NCI-H2029 (cell line): ENCODE measurements at regions not wholly inside any gene's neighbourhood (a gene's known extent, or its start where the extent isn't known, plus 50 kb on each side); places are given as distances from the start of the nearest gene placed in this dataset.
"Not testable (repeated sequence)": the region's sequence is repeated elsewhere in the genome, so short reads cannot be mapped to it uniquely, and the experiment has no call there.

Source experiments
- DNase-seq: peaks from one replicate; lab custom pipeline; 2025; lab: John Stamatoyannopoulos, UW

- peak; percentile 57 for DNase-seq
These were observed 257.5 kb upstream of the SLC7A11 start for GRCh38 chr4:138499627-138500026.

DNA sequence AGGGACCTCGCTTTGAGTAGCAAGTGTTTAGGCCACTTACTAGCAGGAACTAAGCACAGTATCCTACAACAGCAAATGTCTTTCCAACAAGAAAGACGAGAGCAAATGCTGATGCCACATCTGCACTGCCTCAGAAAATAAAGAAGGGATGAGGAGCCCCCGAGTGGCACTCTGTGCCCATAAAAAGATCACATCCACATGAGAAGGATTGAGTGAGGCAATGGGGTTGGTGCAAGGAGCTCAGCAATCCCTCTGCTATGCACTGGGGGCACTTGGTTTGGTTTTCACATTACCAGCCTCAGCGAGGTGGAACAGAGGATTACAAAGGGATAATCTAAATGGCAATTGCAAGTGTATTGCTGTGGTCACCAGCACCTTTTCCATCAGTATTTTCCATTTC lies 252.8 kb upstream of the SLC7A11 start:
- no peak for DNase-seq

DNA sequence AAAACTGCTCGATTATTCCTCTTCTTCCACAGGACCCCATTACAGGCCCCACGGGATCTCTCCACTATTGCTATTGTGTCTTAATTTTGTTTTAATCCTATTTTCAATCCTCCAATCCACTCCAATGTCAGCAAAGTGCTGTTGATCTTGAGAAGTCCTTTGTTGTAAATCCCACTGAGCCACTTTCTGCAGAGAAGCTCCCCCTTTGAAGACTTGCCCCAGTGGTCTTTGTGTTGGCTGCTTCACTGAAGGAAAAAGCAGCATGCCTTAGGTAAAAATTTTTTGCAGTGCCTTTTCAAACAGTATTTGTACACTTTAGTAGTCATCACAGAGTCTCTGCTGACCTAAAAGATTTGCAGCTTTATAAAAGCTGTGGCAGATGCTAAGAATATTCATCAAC lies 252.0 kb upstream of the SLC7A11 start:
- DNase-seq = no peak

DNA sequence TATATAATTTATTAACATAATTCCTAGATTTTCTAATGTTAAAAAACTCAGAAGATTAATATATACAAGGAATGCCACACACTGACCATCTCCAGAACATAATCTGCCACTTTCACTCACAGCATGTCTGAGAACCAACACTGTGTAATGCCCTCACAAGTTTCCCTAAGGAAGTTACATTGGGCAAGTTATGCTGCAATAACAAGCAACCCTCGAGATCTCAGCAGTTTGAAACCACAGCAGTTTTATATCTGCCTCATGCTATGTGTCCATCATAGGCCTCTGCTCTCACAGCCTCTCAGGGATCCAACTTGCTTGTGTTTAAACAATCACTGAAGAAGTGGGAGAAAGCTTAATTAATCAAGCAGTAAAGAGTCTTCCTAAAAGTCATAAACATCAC lies 250.0 kb upstream of the SLC7A11 start:
- no peak for DNase-seq

- DNase-seq = no peak
These were observed 246.4 kb upstream of the SLC7A11 start for GRCh38 chr4:138488533-138488932.

DNA sequence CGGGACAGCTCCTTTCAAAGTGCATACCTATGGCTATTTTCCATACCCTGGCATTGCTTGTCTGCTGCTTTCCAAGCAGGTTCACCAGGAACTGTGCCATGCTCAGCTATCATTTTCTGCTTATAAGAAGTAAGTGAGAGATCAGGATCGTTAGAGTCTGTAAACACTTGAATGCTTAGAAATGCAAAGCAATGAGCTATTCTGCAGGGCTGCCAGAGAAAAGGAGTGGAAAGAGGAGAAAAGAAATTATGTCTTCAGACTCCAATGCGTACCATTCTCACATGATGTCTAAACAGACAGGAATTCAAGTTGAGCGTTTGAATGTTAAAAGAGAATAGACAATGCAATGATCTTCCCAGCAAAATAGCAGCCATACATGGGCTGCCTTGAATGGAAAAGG lies 245.5 kb upstream of the SLC7A11 start:
- no peak for DNase-seq

DNA sequence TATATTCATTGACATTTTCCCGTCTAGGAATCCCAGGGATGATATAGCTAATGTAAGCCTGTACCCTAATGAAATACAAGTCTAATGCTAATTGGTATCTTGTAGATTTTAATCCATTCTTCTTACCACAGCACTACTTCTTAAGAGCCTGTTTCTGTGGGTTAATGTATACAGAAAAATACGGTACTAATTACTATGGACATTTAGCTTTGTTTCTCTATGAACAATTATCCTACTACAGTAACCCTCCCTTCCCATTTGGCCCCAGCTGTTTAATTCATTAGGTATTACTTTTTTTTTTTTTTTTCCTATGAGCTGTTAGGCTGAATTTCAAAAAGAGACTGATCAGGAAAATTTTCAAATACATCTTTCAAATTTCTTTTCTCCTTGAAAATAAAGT lies 245.1 kb upstream of the SLC7A11 start:
- no peak for DNase-seq

- no peak for DNase-seq
These were observed 243.3 kb upstream of the SLC7A11 start for GRCh38 chr4:138485498-138485897.

DNA sequence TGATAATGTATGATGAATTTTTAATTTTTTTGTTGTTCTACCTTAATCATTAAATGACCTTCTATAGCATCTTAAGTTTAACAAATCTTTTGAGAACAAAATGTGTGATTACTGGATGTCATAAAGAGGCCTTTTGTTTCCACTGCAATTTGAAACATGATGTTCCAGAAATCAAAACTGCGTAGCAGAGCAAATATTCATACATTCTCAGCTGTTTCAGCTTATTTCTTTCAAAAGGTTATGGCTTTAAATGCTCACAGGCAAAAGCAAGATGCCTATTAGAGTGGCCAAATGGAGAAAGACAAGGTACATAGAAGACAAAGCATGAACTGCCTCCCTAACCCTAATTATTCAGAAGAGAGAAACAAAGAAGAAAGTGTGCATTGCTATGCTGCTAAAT lies 233.0 kb upstream of the SLC7A11 start:
- no peak for DNase-seq

DNA sequence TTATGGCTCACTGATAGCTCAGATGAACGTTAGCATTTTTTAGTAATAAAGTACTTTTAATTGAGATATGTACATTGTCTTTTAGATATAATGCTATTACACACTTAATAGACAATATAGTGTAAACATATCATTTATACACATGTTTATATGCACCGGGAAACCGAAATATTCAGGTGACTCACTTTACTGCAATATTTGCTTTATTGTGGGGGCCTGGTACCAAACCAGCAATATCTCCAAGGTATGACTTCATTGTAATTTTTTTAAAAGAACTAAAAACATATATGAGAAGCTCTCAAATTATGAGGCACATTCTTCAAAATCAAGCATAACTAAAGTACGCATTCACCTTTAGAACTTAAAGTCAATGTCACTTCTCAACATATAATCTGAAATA lies 231.2 kb upstream of the SLC7A11 start:
- no peak for DNase-seq

DNA sequence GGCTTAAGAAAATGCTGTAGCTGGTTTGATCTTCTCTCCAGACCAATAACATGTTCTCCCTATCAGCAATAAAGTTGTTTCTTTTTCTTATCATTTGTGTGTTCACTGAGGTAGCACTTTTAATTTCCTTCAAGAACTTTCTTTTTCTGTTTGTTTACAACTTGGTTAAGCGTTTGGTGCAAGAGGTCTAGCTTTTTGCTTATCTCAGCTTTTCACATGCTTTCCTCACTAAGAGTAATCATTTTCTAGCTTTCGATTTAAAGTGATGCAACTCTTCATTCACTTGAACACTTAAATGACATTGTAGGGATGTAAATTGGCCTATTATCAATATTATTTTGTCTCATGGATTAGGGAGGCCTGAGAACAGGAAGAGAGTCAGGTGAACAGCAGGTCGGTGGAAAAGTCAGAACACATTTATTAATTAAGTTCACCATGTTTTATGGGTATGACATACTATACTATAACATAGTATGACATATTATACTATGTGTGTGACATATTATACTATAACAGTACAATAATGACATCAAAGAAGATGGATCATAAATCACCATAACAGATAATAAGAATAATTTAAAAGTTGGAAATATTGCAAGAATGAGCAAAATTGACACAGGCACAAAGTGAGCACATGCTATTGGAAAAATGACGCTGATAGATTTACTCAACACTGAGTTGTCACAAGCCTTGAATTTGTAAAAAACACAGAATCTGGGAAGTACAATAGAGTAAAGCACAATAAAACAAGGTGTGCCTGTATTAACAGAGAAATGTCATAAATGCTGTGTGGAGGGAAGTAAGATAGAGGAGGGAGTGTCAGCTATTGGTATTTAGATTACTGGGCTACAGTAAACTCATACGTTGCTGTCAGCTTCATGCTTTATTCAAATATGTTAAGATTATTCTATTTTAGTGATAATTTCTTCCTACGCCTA lies 218.6 kb upstream of the SLC7A11 start:
- no peak for DNase-seq

DNA sequence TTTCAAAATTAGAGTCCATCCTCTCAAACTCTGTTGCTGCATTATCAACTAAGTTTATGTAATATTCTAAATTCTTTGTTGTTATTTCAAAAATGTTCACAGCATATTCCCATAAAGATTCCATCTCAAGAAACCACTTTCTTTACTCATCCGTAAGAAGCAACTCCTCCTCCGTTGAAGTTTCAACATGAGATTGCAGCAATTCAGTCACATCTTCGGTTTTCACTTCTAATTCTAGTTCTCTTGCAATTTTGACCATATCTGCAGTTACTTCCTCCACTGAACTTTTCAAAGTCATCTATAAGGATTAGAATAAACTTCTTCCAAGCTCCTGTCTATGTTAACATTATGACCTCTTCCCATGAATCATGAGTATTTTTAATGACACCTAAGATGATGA lies 216.6 kb upstream of the SLC7A11 start:
- no peak for DNase-seq

GRCh38 chr4:138456349-138456748 lies 214.2 kb upstream of the SLC7A11 start:
- DNase-seq = not testable (repeated sequence)

DNA sequence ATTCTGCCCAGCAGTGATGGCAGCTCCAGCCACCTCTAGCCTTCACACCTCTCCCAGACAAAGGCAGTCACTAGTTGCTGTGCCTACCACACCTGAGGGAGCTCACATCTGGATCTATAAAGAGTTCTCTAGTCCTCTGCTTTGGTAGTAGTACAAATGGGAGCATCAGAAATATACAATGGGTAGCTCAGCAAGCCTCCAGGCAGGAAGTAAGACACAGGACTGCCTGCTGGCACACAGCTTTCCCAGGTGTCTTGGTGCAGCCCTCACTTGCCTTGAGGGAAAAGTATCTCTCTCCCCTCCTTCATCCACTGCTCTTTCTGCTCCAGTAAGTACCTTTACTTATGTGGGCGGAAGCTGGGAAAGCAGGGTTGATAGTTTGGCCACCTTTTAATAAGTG lies 212.9 kb upstream of the SLC7A11 start:
- no peak for DNase-seq

GRCh38 chr4:138452826-138453225 lies 210.7 kb upstream of the SLC7A11 start:
- DNase-seq = no peak

DNA sequence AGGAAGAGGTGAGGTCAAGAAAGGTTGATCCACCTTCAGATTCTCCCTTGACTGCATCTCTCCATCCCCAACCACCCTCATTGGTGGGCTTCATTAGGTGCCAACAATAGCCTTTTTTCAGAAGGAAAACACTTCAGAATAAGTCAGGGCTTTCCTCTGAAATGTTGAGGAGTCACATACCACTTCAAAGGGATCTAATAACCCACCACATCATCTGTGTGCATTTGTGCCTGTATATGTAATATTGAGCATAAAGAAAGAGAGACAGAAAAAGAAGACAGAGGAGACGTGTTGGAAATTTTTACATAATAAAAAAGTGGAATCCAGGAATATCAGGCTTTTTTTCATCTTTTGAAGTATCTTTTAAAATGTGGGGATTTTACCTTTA lies 209.1 kb upstream of the SLC7A11 start:
- no peak for DNase-seq

GRCh38 chr4:138450546-138451275 lies 208.6 kb upstream of the SLC7A11 start:
- no peak for DNase-seq

DNA sequence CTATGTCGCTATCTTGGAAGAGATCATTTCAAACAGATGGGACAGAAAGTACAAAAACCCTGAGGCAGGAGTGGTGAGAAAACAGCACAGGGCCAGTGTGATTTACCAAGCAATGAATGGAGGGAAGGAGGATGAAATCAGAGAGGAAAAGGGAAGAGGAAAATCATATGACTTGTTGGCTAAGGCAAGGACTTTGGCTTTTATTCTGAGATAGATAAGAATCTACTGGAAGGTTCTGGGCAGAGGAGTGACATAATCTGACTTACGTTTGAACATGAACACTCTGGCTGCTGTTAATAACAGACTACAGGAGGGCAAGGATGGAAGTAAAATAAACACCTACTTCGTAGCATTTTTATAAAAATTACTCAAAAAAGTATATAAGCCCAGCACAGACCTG lies 207.8 kb upstream of the SLC7A11 start:
- DNase-seq = no peak

DNA sequence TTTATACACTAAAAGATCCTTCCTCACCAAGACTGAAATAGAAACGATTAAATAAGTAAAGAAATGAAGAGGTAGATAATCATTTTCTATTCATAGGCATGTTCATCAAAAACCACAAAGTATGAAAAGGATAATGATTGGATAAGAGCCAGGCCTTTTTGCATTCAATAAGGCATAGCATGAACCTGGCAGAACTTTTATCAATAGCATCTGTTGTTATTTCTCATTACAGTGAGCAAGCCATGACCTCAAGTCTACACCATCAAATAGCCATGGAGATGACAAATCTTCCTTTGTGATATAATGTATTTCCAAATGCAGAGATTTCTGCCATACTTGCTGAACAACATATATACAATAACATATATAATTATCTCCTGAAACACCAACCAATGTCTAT lies 206.0 kb upstream of the SLC7A11 start:
- no peak for DNase-seq

DNA sequence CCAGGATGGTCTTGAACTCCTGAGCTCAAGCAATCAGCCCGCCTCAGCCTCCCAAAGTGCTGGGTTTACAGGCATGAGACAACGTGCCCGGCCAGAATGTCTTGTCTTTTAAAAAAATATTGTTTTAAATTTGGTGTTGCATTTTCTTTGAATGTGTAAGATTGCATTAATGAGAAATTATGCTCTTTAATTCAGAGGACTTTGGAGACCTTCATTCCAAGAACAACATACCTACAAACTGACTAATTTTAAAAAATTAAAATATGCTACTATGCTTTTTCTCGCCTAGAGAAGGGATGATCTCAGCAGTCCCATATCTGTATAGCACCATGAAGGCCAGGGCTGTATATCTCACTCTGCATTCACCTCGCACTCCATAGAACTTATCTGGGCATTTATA lies 204.3 kb upstream of the SLC7A11 start:
- no peak for DNase-seq

DNA sequence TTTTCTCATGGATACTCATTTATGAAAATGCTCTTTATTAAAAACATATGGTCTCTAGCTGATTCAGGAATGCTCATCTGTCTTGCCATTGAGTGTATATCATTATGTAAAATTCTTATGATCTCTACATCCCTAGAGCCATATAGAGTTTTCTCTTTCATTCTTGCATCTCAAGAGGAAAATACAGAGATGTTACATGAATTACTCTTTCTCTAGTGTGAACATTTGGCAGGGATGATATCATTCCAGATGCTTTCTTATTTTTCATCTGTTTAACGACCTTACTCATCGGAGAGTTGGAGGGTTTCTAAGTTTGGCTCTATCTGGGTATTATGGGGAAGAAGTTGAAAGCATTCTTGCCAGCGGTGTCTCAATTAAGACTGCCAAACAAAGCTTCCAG lies 202.9 kb upstream of the SLC7A11 start:
- DNase-seq = no peak

GRCh38 chr4:138444260-138444659 lies 202.1 kb upstream of the SLC7A11 start:
- no peak for DNase-seq

DNA sequence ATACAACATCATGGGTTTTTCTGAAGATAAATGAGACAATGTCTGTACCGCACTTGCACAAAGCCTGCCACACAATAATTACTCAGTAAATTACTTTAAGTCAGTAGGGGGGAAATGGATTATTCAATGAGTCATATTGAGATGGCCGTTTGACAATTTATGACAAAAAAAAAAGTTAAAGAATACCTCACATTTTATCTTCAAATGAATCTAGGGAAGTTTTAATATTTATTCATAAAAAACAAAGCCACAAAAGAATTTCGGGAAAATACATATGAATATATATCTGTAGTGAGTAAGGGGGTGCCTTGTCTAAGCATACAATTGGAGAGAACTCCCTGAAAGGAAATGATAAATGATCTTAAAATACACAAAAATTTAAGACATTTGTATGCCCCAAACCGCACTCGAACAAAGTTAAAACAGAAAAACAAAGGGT lies 197.0 kb upstream of the SLC7A11 start:
- DNase-seq = no peak
